HG02840 (cell line): ENCODE measurements at regions not wholly inside any gene's neighbourhood (a gene's known extent, or its start where the extent isn't known, plus 50 kb on each side); places are given as distances from the start of the nearest gene placed in this dataset.

Experiments
- ATAC-seq: cut with Tn5 transposase; IDR thresholded peaks from one replicate; pipeline ENCODE4 v1.9.1; 2021; ENCODE audit warnings: mild to moderate bottlenecking, moderate library complexity, moderate number of reproducible peaks; ENCODE audit not compliant: unreplicated experiment, low FRiP score

- ATAC-seq, result no peak
Observed at GRCh38 chr18:45119876-45120275, 439.2 kb downstream of the SETBP1 start.

DNA sequence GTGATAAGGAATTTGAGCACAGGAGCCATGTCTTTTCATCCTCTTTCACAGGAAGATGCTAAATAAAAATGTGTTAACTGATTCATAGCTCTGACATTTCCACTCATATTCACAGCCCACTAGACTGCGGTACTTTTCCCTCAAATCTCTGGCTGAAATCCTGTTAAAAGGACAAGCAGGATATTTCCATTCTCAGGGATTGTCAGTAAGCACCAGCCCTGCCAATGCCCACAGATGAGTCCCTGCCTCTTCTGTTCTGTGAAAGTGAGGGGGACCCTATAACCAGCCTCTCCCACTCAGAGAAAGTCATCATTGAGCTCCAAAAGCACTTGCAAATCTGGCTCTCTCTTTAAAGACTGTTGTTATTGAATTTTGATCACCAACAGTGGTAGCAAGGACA is 440.5 kb downstream of the SETBP1 start:
- no peak for ATAC-seq

- no peak for ATAC-seq
Observed at GRCh38 chr18:45122506-45122905, 441.8 kb downstream of the SETBP1 start.

- ATAC-seq, result no peak
Observed at GRCh38 chr18:45127405-45127804, 446.7 kb downstream of the SETBP1 start.

GRCh38 chr18:45133276-45133675 is 452.6 kb downstream of the SETBP1 start:
- ATAC-seq, result no peak

DNA sequence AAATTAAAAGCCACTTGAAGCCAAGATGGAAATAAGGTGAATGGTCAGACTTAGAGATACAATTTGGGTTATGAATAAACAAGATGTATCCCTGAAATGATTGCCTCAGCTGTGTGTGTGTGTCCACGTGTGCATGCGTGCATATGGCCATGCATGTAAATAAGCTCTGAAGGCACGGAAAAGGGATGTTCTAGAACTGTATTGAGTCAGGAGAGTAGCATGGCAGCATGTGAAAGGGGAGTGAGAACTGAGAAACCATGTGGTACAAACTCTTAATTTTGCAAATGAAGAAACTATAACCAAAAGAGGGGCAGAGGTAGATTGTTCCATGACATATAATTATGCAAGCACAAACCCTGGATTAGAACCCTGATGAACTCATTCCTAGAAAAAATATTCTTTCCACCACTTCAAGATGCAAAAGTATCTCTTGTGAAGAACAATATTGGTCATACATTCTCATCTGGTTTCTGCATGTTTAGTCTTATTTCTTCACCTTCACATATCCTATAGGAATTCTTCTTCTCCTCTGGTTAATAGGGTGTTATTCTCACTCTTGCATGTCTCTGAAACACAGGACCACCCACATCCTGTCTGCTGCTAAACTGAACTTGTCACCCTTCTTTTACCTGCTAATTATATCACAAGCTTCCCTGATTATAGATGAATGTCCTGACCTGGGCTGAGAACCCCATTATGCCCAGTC is 455.8 kb downstream of the SETBP1 start:
- ATAC-seq, result no peak

- ATAC-seq, result no peak
Observed at GRCh38 chr18:45137087-45137419, 456.4 kb downstream of the SETBP1 start.

- ATAC-seq, result no peak
Observed at GRCh38 chr18:45139478-45139877, 458.8 kb downstream of the SETBP1 start.

- no peak for ATAC-seq
Observed at GRCh38 chr18:45142868-45143267, 462.2 kb downstream of the SETBP1 start.

- no peak for ATAC-seq
Observed at GRCh38 chr18:45149712-45150111, 465.6 kb upstream of the SLC14A2 start.

DNA sequence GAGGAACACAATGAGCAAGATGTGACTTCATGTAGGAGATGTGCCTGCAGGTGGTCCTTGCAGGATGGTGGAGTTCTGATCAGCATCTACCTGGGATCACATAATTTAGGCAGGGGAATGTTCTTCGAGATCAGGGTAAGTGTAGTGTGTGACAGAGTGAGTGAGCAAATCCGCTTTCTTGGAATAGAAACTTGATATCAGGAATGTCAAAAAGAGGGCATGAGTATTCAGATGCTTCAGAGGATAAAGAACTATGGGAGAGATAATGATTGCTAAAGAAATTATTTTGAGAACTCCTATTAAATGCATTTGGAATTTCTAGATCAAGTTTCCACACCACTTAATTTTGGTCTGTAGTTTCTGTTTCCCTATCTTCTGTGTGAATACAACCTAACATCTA is 463.6 kb upstream of the SLC14A2 start:
- no peak for ATAC-seq

DNA sequence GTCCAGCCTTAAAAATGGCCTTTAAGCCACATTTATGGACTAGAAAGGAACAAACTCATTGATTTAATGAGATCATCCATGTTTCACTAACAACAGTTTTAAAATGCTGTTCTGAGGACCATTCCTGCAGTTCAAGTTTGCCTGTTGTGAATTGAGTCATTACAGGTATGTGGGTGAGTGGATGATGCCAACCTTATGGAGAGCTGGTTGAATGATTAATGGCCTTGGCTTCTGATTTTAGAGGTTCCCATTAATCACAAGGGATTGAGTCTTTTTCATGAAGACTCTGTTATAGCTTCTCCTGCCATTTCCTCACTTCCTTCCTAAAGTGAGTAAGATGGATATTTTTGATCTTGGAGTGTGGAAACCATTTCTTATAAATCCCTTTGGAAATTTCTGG is 459.8 kb upstream of the SLC14A2 start:
- ATAC-seq, result no peak

DNA sequence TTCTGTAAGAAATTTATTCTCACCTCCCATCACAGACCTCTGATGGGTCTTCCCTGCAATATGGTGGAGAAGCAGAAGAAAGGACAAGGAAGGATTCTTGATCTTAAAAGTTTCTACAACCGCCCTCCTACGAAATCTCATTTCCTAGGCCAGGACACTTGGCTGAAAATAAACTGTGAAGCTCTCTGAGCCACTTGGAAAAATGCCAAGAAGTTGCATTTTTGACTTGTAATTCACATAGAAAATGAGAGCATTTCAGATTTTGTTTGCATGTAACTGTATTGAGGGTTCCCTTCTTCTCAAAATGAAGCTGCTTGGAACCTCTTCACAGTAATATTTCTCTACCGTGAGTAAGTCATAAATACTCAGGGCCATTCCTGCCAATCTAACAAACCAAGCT is 458.3 kb upstream of the SLC14A2 start:
- no peak for ATAC-seq

GRCh38 chr18:45157576-45157975 is 457.7 kb upstream of the SLC14A2 start:
- no peak for ATAC-seq

DNA sequence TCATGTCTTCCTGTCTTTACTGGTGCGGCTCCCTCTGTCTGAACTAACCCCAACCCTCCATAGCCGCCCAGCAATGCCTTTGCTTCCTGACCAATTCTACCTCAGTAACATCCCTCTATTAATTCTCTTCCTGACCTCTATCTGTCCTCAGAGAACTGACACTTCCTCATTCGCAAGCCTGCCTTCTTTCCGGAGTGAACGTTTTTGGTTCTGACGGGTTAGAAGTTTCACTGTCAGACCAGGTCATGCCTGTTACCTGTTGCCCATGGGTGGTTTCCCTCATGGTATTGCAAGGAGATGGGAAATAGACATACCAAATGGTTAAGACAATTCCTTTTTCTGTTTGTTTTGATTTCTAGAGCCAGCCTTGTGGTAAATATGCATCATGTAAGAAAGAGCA is 453.4 kb upstream of the SLC14A2 start:
- peak; percentile 79 for ATAC-seq

DNA sequence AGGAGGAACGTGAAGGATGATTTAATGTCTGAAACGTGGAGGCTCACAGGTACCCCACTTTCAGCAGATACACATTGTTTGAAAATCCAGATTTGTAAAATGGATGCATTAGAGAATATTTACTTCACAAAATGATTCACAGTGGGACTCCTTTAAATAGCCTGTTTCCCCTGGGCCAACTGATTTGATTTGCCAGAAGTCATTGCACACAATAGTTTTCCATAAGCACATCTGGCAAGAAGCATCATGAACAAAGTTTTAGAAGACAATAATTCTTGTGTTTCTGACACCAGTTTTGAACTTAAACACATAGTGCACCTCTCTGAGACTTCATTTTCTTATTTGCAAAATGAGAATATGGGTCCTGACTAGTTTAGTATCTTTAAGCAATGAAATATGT is 451.4 kb upstream of the SLC14A2 start:
- no peak for ATAC-seq

DNA sequence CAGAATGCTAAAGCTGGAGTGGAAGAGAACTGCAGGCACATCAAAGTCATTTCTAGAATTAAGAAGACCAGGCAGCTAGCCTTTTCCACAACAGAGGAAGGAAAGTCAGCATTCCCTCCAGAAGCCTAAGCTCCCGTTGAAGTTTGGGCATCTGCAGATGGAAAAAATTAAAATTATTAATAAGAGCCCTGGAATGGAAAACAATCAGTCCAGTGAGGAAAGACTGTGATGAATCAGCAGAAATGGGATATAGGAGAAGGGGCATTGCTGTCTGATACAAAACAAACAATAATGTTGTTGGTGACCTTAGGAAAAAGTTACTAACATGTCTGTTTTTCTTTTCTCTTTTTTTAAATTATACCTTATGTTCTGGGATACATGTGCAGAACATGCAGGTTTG is 450.7 kb upstream of the SLC14A2 start:
- ATAC-seq, result no peak

DNA sequence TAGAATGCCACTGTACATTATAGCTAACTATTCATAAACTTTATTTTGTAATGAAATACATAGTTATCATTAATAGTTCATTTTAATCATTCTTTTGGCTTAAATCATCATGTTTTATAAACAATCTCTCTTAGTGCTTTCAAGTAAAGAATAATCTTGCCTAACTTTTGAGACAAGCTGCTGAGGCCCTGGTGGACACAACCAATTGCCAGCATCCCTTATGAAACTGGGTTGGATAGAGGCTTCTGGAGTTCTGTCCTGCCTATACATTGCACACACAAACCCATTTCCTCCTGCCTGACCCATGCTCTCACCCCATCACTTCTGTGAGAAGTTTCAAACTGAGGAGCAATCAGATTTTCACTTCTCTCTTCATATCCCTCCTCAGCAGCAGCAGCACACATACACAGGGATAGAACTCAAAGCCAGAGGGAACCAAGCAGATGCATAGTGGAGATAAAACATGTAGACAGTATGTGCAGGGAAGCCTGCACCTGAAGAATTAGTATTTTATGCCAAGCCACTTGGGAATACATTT is 450.0 kb upstream of the SLC14A2 start:
- no peak for ATAC-seq

- ATAC-seq, result no peak
Observed at GRCh38 chr18:45165871-45166270, 449.4 kb upstream of the SLC14A2 start.

GRCh38 chr18:45166341-45166835 is 448.9 kb upstream of the SLC14A2 start:
- ATAC-seq, result no peak

DNA sequence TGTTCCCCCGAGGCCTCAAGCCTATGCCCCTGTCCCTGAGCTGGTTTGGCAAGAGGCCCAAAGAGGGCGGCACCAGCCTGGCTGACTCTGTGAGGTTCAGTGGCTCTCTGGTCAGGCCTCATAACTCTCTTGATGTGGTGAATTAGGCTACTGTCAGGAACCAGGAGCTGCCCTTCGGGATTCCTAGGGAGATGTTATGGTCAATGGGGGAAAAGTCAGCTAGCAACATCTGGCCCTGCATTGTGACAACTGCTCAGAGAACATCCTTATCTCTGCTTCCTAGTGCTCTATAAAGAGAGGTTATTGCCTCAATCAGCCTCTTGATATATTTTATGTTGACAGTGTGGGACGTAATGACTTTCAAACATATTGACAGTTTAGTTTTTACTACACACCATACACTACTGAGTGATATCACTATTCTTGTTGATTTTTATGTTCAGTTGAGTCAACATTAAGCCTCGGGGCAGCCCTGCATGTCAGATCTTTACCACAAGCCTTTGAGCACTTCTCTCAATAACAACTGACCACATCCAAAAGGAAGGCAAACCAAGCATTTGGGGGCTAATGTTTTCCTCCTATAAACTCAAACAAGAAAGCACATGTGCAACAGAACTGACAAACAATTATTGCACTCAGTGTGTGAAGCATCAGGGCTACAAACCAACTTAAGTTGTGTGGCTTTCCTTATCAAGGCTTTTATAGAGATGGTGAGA is 448.3 kb upstream of the SLC14A2 start:
- no peak for ATAC-seq
